ENCODE measurements at regions not wholly inside any gene's neighbourhood (a gene's known extent, or its start where the extent isn't known, plus 50 kb on each side); places are given as distances from the start of the nearest gene placed in this dataset.

GRCh38 chr19:29389495-29389894 is 136.3 kb upstream of the VSTM2B start:
- WGBS, 5 donors, result 18 to 53% (median 24%) methylated on average over 2 to 3 of the region's 3 CpGs
- peaks cover 0 to 6% (median 0%) of the 10 kb centered on the region in 3 donors for H3K27me3 ChIP-seq
- DNase-seq, result no peak
- H3K9me3 ChIP-seq, result peaks cover 9 to 24% (median 21%) of the 10 kb centered on the region in 4 donors
- no peaks in the 10 kb centered on the region for H3K36me3 ChIP-seq
- H3K27ac ChIP-seq, result no peak overlapping the region
- TF ChIP-seq, protein P1, sequence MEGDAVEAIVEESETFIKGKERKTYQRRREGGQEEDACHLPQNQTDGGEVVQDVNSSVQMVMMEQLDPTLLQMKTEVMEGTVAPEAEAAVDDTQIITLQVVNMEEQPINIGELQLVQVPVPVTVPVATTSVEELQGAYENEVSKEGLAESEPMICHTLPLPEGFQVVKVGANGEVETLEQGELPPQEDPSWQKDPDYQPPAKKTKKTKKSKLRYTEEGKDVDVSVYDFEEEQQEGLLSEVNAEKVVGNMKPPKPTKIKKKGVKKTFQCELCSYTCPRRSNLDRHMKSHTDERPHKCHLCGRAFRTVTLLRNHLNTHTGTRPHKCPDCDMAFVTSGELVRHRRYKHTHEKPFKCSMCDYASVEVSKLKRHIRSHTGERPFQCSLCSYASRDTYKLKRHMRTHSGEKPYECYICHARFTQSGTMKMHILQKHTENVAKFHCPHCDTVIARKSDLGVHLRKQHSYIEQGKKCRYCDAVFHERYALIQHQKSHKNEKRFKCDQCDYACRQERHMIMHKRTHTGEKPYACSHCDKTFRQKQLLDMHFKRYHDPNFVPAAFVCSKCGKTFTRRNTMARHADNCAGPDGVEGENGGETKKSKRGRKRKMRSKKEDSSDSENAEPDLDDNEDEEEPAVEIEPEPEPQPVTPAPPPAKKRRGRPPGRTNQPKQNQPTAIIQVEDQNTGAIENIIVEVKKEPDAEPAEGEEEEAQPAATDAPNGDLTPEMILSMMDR (IDR thresholded peaks at IDR 0.05), result no peak
- TF ChIP-seq EP300 (IDR thresholded peaks at IDR 0.05), result no peak
- no peak for TF ChIP-seq POLR2A (IDR thresholded peaks at IDR 0.05)
- TF ChIP-seq POLR2AphosphoS5 (IDR thresholded peaks at IDR 0.05), result no peak
- no peaks in the 10 kb centered on the region for H3K4me1 ChIP-seq
- intact Hi-C loops (cut with DNase I; ENCODE audit: low total_unique reads), result no loop called here
- H3K4me3 ChIP-seq, result no peak overlapping the region

DNA sequence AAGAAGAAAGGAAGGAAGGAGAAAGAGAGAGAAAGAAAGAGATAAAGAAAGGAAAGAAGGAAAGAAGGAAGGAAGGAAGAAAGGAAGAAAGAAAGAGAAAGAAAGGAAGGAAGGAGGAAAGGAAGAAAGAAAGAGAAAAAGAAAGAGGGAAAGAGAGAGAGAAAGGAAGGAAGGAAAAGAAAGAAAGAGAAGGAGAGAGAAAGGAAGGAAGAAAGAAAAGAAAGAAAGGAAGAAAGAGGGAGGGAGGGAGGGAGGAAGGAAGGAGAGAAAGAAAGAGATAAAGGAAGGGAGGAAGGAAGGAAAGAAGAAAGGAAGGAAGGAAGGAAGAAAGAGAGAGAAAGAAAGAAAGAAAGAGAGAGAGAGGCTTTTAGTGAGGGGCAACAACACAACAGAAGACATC is 135.1 kb upstream of the VSTM2B start:
- H3K27me3 ChIP-seq, result no peaks in the 10 kb centered on the region
- H3K4me3 ChIP-seq, result no peak overlapping the region
- peaks cover 9 to 24% (median 21%) of the 10 kb centered on the region in 4 donors for H3K9me3 ChIP-seq
- no peaks in the 10 kb centered on the region for H3K36me3 ChIP-seq
- TF ChIP-seq, protein P1 (IDR thresholded peaks at IDR 0.05), result no peak
- no peak for TF ChIP-seq EP300 (IDR thresholded peaks at IDR 0.05)
- TF ChIP-seq POLR2A (IDR thresholded peaks at IDR 0.05), result no peak
- TF ChIP-seq POLR2AphosphoS5 (IDR thresholded peaks at IDR 0.05), result no peak
- no peak overlapping the region for H3K27ac ChIP-seq
- DNase-seq, result no peak
- intact Hi-C loops (cut with DNase I; ENCODE audit: low total_unique reads), result no loop called here
- H3K4me1 ChIP-seq, result no peaks in the 10 kb centered on the region

GRCh38 chr19:29393915-29394460 is 131.8 kb upstream of the VSTM2B start:
- H3K27me3 ChIP-seq, result peaks cover 0 to 7% (median 0%) of the 10 kb centered on the region in 3 donors
- H3K4me1 ChIP-seq, result no peaks in the 10 kb centered on the region
- TF ChIP-seq, protein P1 (IDR thresholded peaks at IDR 0.05), result no peak
- TF ChIP-seq EP300 (IDR thresholded peaks at IDR 0.05), result no peak
- TF ChIP-seq POLR2AphosphoS5 (IDR thresholded peaks at IDR 0.05), result no peak
- no peak for TF ChIP-seq POLR2A (IDR thresholded peaks at IDR 0.05)
- no peak overlapping the region for H3K27ac ChIP-seq
- 49 to 69% (median 58%) methylated on average over 7 of the region's 7 CpGs for WGBS, 5 donors
- no peak for DNase-seq
- no peaks in the 10 kb centered on the region for H3K36me3 ChIP-seq
- H3K9me3 ChIP-seq, result peaks cover 9 to 22% (median 19%) of the 10 kb centered on the region in 4 donors
- H3K4me3 ChIP-seq, result no peak overlapping the region
- intact Hi-C loops (cut with DNase I; ENCODE audit: low total_unique reads), result no loop called here

DNA sequence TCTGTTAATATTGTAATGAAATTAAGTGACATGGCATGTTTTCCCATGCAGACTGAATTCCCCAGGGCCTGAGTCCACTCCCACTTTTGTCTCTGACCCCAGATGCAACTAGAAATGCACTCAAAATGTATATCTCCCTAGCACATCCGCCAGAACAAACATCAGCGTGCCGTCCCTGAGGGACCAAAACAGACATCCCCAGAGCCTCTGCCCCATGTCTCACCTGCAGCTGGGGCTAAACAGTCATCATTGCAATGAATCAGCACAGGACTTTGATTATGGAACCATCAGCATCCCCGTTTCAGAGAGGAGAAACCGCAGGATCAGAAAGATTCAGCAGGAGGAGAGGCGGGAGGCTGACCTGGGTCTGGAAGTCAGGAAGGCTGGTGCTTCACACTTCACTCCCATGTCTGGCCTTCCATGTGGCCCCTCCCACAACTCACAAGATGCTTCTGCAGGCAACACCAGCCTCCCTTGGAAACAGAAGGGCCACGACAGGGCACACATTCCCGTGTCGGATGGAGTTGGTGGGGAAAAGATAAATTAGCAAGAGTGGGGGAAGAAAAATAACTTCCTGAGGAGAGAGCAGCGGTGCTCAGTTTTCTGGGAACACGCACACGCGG is 130.6 kb upstream of the VSTM2B start:
- TF ChIP-seq EP300 (IDR thresholded peaks at IDR 0.05) (no peak), POLR2AphosphoS5 (IDR thresholded peaks at IDR 0.05) (no peak), POLR2A (IDR thresholded peaks at IDR 0.05) (no peak)
- TF ChIP-seq, protein P1 (IDR thresholded peaks at IDR 0.05), result no peak
- intact Hi-C loops (cut with DNase I; ENCODE audit: low total_unique reads), result no loop called here
- no peak overlapping the region for H3K4me3 ChIP-seq
- peaks cover 9 to 20% (median 17%) of the 10 kb centered on the region in 4 donors for H3K9me3 ChIP-seq
- H3K4me1 ChIP-seq, result no peaks in the 10 kb centered on the region
- 51 to 59% (median 56%) methylated on average over 13 of the region's 13 CpGs for WGBS, 5 donors
- peaks cover 0 to 7% (median 0%) of the 10 kb centered on the region in 3 donors for H3K27me3 ChIP-seq
- H3K36me3 ChIP-seq, result no peaks in the 10 kb centered on the region
- no peak overlapping the region for H3K27ac ChIP-seq
- no peak for DNase-seq
